ENCODE measurements at regions not wholly inside any gene's neighbourhood (a gene's known extent, or its start where the extent isn't known, plus 50 kb on each side); places are given as distances from the start of the nearest gene placed in this dataset.

GRCh38 chr6:169955731-169956437, 204.5 kb downstream of the ERMARD start:
- TF ChIP-seq, protein P1, sequence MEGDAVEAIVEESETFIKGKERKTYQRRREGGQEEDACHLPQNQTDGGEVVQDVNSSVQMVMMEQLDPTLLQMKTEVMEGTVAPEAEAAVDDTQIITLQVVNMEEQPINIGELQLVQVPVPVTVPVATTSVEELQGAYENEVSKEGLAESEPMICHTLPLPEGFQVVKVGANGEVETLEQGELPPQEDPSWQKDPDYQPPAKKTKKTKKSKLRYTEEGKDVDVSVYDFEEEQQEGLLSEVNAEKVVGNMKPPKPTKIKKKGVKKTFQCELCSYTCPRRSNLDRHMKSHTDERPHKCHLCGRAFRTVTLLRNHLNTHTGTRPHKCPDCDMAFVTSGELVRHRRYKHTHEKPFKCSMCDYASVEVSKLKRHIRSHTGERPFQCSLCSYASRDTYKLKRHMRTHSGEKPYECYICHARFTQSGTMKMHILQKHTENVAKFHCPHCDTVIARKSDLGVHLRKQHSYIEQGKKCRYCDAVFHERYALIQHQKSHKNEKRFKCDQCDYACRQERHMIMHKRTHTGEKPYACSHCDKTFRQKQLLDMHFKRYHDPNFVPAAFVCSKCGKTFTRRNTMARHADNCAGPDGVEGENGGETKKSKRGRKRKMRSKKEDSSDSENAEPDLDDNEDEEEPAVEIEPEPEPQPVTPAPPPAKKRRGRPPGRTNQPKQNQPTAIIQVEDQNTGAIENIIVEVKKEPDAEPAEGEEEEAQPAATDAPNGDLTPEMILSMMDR (IDR thresholded peaks at IDR 0.05; ENCODE audit: extremely low read depth, insufficient read depth, missing control alignments) = no peak
- in situ Hi-C loops (cut with MboI; ENCODE audit: low pct_unique_long_range_greater_than_20kb, low sequenced_read_pairs, unreplicated experiment) = no loop called here
- DNase-seq (ENCODE audit: low spot score) = no peak

- TF ChIP-seq, protein P1 (IDR thresholded peaks at IDR 0.05; ENCODE audit: extremely low read depth, insufficient read depth, missing control alignments) = no peak
- no peak for DNase-seq (ENCODE audit: low spot score)
- in situ Hi-C loops (cut with MboI; ENCODE audit: low pct_unique_long_range_greater_than_20kb, low sequenced_read_pairs, unreplicated experiment) = no loop called here
Measured at GRCh38 chr6:169954977-169955376, 203.6 kb downstream of the ERMARD start.

DNA sequence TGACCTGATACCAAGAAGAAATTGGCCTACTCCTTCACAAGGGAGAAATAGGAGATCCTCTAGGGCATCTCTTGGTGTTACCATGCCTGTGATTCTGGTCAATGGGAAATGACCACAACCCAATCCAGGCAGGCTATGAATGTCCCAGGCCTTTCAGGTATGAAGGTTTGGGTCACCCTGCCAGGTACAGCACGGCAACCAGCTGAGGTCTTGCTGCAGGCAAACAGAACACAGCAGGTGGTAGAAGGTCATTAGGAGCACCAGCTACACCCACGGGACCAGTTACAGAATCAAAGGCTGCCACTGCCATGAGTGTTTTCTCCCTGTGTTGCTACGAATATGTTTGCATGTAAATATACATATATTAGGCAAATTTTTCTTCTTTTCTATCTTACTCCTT, 202.3 kb downstream of the ERMARD start:
- TF ChIP-seq, protein P1 (IDR thresholded peaks at IDR 0.05; ENCODE audit: extremely low read depth, insufficient read depth, missing control alignments) = no peak
- in situ Hi-C loops (cut with MboI; ENCODE audit: low pct_unique_long_range_greater_than_20kb, low sequenced_read_pairs, unreplicated experiment) = no loop called here
- DNase-seq (ENCODE audit: low spot score) = no peak

DNA sequence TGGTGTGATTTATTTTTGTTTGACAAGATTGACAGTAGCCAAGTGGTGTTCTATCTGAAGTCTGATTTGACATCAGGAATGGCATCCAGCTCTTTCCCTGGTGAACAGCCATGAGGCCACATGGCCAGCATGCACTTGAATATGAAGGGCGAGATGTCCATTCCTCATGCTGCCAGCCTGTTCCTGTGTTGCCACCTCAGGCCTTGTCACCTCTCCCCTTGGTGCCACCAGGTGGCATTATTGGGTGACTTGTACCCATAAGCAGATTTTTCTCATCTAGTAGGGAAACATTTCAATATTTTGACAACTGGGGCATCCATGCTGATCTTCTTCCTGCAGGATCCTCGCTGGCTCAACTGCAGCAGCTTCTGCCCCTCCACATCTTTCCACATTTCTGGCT, 199.1 kb downstream of the ERMARD start:
- DNase-seq (ENCODE audit: low spot score) = no peak
- TF ChIP-seq, protein P1 (IDR thresholded peaks at IDR 0.05; ENCODE audit: extremely low read depth, insufficient read depth, missing control alignments) = peak; percentile 32
- in situ Hi-C loops (cut with MboI; ENCODE audit: low pct_unique_long_range_greater_than_20kb, low sequenced_read_pairs, unreplicated experiment) = no loop called here

- in situ Hi-C loops (cut with MboI; ENCODE audit: low pct_unique_long_range_greater_than_20kb, low sequenced_read_pairs, unreplicated experiment) = no loop called here
- DNase-seq (ENCODE audit: low spot score) = no peak
Measured at GRCh38 chr6:169949511-169950097, 198.2 kb downstream of the ERMARD start.

GRCh38 chr6:169946971-169947370, 195.5 kb downstream of the ERMARD start:
- TF ChIP-seq, protein P1 (IDR thresholded peaks at IDR 0.05; ENCODE audit: extremely low read depth, insufficient read depth, missing control alignments) = no peak
- in situ Hi-C loops (cut with MboI; ENCODE audit: low pct_unique_long_range_greater_than_20kb, low sequenced_read_pairs, unreplicated experiment) = no loop called here
- no peak for DNase-seq (ENCODE audit: low spot score)

More at GRCh38 chr6:169949511-169950097, 198.2 kb downstream of the ERMARD start:
- TF ChIP-seq, protein P1 (IDR thresholded peaks at IDR 0.05; ENCODE audit: extremely low read depth, insufficient read depth, missing control alignments) = no peak

Data from GM13977 (cell line).